Heart left ventricle (tissue), 16 donors: ENCODE measurements at regions not wholly inside any gene's neighbourhood (a gene's known extent, or its start where the extent isn't known, plus 50 kb on each side); places are given as distances from the start of the nearest gene placed in this dataset.

Experiments
- ATAC-seq, 4 donors: fragments of 200-7000 bp; cut with Tn5 transposase; one replicate each; pipeline ENCODE4 v1.9.1; 2020 to 2022; ENCODE audit warnings: moderate library complexity in 4 of 4, mild to moderate bottlenecking in 3 of 4, moderate number of reproducible peaks in 1 of 4
- DNase-seq, 5 donors: peaks; one replicate each; pipeline ENCODE4 v3.0.0-alpha.2; 2020
- H3K27ac ChIP-seq, 12 donors: fragments of 200-600 bp; sonication (generic) in 4 of 12; one replicate each; pipeline versions ENCODE4 v1.5.0 to v1.8.0; 2016 to 2022; ENCODE audit warnings: mild to moderate bottlenecking in 2 of 12
- H3K27me3 ChIP-seq, 9 donors: fragments of 200-600 bp; sonication (generic) in 2 of 9; one replicate each; pipeline versions ENCODE4 v1.5.1 to v1.8.0; 2016 to 2022; ENCODE audit warnings: mild to moderate bottlenecking in 3 of 9
- H3K36me3 ChIP-seq, 9 donors: fragments of 200-600 bp; sonication (generic) in 2 of 9; one replicate each; pipeline versions ENCODE4 v1.5.0 to v1.8.0; 2018 to 2022; ENCODE audit warnings: mild to moderate bottlenecking in 2 of 9
- H3K4me1 ChIP-seq, 12 donors: fragments of 200-600 bp; sonication (generic) in 4 of 12; one replicate each; pipeline versions ENCODE4 v1.5.0 to v1.8.0; 2016 to 2022; ENCODE audit warnings: mild to moderate bottlenecking in 3 of 12
- H3K4me3 ChIP-seq, 12 donors: fragments of 200-600 bp; sonication (generic) in 4 of 12; one replicate each; pipeline versions ENCODE4 v1.5.0 to v1.8.0; 2017 to 2022; ENCODE audit warnings: mild to moderate bottlenecking in 9 of 12, moderate library complexity in 4 of 12
- H3K9me3 ChIP-seq, 12 donors: fragments of 200-600 bp; sonication (generic) in 4 of 12; one replicate each; pipeline versions ENCODE4 v1.5.0 to v1.8.0; 2016 to 2022; ENCODE audit warnings: mild to moderate bottlenecking in 1 of 12
- POLR2A ChIP-seq, 2 donors: fragments of 450-650 bp; IDR thresholded peaks; one replicate each; pipeline ENCODE4 v1.6.1; 2017; ENCODE audit warnings: antibody characterized with exemption in 2 of 2, mild to moderate bottlenecking in 2 of 2, moderate library complexity in 2 of 2
- WGBS, 4 donors: extraction: QIAGEN DNeasy Blood & Tissue Kit in 2 of 4; methylation state at CpG; one replicate each; pipeline versions ENCODE4 v1.1.5 to v1.1.7; 2013 to 2018; 5-methylcytosine and 5-hydroxymethylcytosine counted together
- intact Hi-C, 10 donors: fragments of 100-400 bp; cut with DNase I; formaldehyde crosslinking; loops; one replicate each; pipeline versions ENCODE4 v1.11.1 to v1.14.2; 2022
- TF ChIP-seq, protein P1 (sequence below), 12 donors: fragments of 200-600 bp; sonication (generic) in 4 of 12; IDR thresholded peaks; one replicate each; pipeline versions ENCODE4 v1.5.0 to v1.8.0; 2018 to 2022; ENCODE audit warnings: antibody characterized with exemption in 12 of 12, mild to moderate bottlenecking in 5 of 12
- donor health status: ischemic (EF 13 %, LVEDD 7.1; RV severe dilation, severe dysfunction).
- donor health status: healthy with polysubstance abuse.
- donor health status: DM: no; HTN: yes; CAD: no.
- donor health status: DM: no; HTN: no; CAD: no.
- donor health status: ischemic (EF 25% LVEDD 6.9; RV normal size, moderate dysfunction).
- donor health status: ischemic (EF 25% LVEDD 5.7; RV mildly dilated, moderate dysfunction).
- donor health status: healthy.
- donor health status: DM: yes; HTN: yes; CAD: no.
- donor health status: ischemic (EF 35%, LVEDD 5.7; RV mildly dilated, moderate dysfunction).
- donor health status: nonischemic (EF 11% LVEDD 7.7; RV severe dilation, severe dysfunction).
- donor health status: DM: yes; HTN: yes; CAD: no.
- donor health status: PGD.
- donor health status: ischemic (EF 29% LVEDD 5.4; RV normal size, mild dysfunction).
- donor health status: nonischemic (EF 23%, LVEDD 6.1; RV moderate dilation, normal function).

GRCh38 chr4:124095621-124096020 lies 616.9 kb downstream of the ANKRD50 start:
- no peaks in the 10 kb centered on the region for H3K36me3 ChIP-seq
- ATAC-seq (peak in 1 of 4 donors; percentile 28), DNase-seq (no peak)
- intact Hi-C loops: loop anchor here in 1 of 10 donors (10.0 kb wide), 1 partner anchor 251 kb away; no protein-coding TSS in a partner anchor
- H3K4me1 ChIP-seq: peaks cover 0 to 19% (median 0%) of the 10 kb centered on the region in 12 donors
- no peaks in the 10 kb centered on the region for H3K27me3 ChIP-seq
- H3K9me3 ChIP-seq: peaks cover 0 to 9% (median 0%) of the 10 kb centered on the region in 12 donors
- no peak overlapping the region for H3K4me3 ChIP-seq
- WGBS, 4 donors: 9 to 20% (median 18%) methylated on average over 3 of the region's 3 CpGs
- TF ChIP-seq, protein P1, sequence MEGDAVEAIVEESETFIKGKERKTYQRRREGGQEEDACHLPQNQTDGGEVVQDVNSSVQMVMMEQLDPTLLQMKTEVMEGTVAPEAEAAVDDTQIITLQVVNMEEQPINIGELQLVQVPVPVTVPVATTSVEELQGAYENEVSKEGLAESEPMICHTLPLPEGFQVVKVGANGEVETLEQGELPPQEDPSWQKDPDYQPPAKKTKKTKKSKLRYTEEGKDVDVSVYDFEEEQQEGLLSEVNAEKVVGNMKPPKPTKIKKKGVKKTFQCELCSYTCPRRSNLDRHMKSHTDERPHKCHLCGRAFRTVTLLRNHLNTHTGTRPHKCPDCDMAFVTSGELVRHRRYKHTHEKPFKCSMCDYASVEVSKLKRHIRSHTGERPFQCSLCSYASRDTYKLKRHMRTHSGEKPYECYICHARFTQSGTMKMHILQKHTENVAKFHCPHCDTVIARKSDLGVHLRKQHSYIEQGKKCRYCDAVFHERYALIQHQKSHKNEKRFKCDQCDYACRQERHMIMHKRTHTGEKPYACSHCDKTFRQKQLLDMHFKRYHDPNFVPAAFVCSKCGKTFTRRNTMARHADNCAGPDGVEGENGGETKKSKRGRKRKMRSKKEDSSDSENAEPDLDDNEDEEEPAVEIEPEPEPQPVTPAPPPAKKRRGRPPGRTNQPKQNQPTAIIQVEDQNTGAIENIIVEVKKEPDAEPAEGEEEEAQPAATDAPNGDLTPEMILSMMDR (IDR thresholded peaks at IDR 0.05): no peak
- no peak for TF ChIP-seq POLR2A (IDR thresholded peaks at IDR 0.05)
- peak overlapping the region in 2 of 12 donors; percentile 11 to 60 for H3K27ac ChIP-seq

- H3K4me1 ChIP-seq: peaks cover 0 to 19% (median 0%) of the 10 kb centered on the region in 12 donors
- H3K9me3 ChIP-seq: peaks cover 0 to 9% (median 0%) of the 10 kb centered on the region in 12 donors
- peak overlapping the region in 3 of 12 donors; percentile 11 to 60 (median 27) for H3K27ac ChIP-seq
- WGBS, 4 donors: 33 to 58% (median 45%) methylated on average over 1 of the region's 1 CpG
- TF ChIP-seq, protein P1 (IDR thresholded peaks at IDR 0.05): no peak
- TF ChIP-seq POLR2A (IDR thresholded peaks at IDR 0.05): no peak
- H3K27me3 ChIP-seq: no peaks in the 10 kb centered on the region
- H3K36me3 ChIP-seq: no peaks in the 10 kb centered on the region
- no peak overlapping the region for H3K4me3 ChIP-seq
- no peak for ATAC-seq
- no peak for DNase-seq
- intact Hi-C loops: loop anchor here in 1 of 10 donors (10.0 kb wide), 1 partner anchor 251 kb away; no protein-coding TSS in a partner anchor
Measured at GRCh38 chr4:124096290-124096689, 616.2 kb downstream of the ANKRD50 start.

GRCh38 chr4:124097447-124097846 lies 615.1 kb downstream of the ANKRD50 start:
- Histone ChIP-seq H3K4me1 (peaks cover 0 to 18% (median 0%) of the 10 kb centered on the region in 12 donors), H3K4me3 (no peak overlapping the region), H3K36me3 (no peaks in the 10 kb centered on the region), H3K27me3 (no peaks in the 10 kb centered on the region), H3K9me3 (peaks cover 0 to 9% (median 0%) of the 10 kb centered on the region in 12 donors), H3K27ac (peak overlapping the region in 7 of 12 donors; percentile 26 to 73 (median 44))
- intact Hi-C loops: loop anchor here in 1 of 10 donors (10.0 kb wide), 1 partner anchor 253 kb away; no protein-coding TSS in a partner anchor
- 83 to 96% (median 92%) methylated on average over 1 of the region's 1 CpG for WGBS, 4 donors
- TF ChIP-seq, protein P1 (IDR thresholded peaks at IDR 0.05): no peak
- no peak for TF ChIP-seq POLR2A (IDR thresholded peaks at IDR 0.05)
- ATAC-seq (peak in 3 of 4 donors; percentile 65 to 83 (median 73)), DNase-seq (no peak)

DNA sequence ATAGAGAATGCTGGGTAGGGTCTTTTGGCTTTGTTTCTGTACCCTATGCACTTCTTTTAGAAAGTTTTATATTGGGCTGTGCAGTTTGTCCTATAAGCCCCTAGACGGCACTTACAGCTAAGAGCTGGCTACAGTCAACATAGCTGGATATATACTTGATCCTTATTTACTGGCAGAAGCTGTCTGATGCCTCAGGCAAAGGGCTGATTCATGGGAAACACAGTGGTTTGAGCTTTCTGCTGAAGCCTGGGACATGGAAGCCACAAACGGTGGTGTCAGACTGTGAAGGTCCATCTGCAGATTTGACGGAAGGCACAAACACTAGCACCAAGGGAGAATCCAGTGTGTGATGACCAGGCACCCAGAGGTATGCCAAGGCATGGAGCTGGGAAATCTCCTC lies 608.4 kb downstream of the ANKRD50 start:
- H3K27ac ChIP-seq: no peak overlapping the region
- H3K27me3 ChIP-seq: no peaks in the 10 kb centered on the region
- intact Hi-C loops: loop anchor here in 3 of 10 donors (10.0 kb wide), 3 partner anchors 329 to 539 kb away; no protein-coding TSS in a partner anchor
- ATAC-seq: no peak
- no peaks in the 10 kb centered on the region for H3K4me1 ChIP-seq
- 88 to 96% (median 95%) methylated on average over 3 of the region's 3 CpGs for WGBS, 4 donors
- TF ChIP-seq, protein P1 (IDR thresholded peaks at IDR 0.05): no peak
- TF ChIP-seq POLR2A (IDR thresholded peaks at IDR 0.05): no peak
- peaks cover 0 to 29% (median 8%) of the 10 kb centered on the region in 12 donors for H3K9me3 ChIP-seq
- peak in 1 of 5 donors; percentile 28 for DNase-seq
- no peaks in the 10 kb centered on the region for H3K36me3 ChIP-seq
- H3K4me3 ChIP-seq: no peak overlapping the region
